ENCODE measurements at regions not wholly inside any gene's neighbourhood (a gene's known extent, or its start where the extent isn't known, plus 50 kb on each side); places are given as distances from the start of the nearest gene placed in this dataset.

- Histone ChIP-seq H3K4me3 (ENCODE audit: low read depth, low read length) (no peak overlapping the region), H3K27me3 (no peaks in the 10 kb centered on the region), H3K9me3 (no peaks in the 10 kb centered on the region), H3K36me3 (no peaks in the 10 kb centered on the region), H3K4me1 (no peaks in the 10 kb centered on the region)
- TF ChIP-seq, protein P1, sequence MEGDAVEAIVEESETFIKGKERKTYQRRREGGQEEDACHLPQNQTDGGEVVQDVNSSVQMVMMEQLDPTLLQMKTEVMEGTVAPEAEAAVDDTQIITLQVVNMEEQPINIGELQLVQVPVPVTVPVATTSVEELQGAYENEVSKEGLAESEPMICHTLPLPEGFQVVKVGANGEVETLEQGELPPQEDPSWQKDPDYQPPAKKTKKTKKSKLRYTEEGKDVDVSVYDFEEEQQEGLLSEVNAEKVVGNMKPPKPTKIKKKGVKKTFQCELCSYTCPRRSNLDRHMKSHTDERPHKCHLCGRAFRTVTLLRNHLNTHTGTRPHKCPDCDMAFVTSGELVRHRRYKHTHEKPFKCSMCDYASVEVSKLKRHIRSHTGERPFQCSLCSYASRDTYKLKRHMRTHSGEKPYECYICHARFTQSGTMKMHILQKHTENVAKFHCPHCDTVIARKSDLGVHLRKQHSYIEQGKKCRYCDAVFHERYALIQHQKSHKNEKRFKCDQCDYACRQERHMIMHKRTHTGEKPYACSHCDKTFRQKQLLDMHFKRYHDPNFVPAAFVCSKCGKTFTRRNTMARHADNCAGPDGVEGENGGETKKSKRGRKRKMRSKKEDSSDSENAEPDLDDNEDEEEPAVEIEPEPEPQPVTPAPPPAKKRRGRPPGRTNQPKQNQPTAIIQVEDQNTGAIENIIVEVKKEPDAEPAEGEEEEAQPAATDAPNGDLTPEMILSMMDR (IDR thresholded peaks at IDR 0.05; ENCODE audit: low read depth, low read length), result no peak
- no peak for DNase-seq
Measured at GRCh38 chr7:41416208-41416595, 286.7 kb downstream of the INHBA start.

DNA sequence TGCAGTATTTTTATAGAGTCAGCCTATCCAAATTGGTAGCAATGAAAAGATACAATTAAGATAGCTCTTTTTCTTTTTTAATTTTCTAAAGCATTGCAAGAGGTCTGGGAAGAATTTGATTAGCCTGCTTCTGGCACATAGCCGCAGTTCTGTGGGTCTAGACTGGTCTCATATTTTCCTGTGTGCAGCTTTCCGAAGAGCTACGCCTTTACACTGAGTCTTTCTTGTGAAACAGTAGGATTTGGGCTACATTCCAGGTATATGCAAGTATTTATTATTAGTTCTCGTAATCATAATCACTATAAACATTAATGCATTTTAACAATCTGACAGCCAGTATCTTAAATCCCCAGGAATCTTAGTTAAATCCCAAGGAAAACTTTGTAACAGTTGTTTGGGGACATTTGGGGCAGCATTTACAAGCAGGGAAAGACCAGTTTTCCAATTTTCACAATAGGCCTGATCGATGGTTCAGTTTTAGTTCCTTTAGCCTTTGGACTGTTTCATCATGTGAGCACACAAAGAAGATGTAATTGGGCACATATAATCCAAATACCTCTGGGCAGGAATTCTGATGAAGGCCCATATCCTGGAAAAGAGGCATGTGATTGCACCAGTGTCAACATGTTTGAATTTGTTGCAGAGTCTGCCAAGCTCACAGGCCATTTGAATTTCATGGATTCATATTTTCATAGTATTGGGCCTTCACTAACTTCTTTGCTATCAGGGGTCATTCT lies 287.3 kb downstream of the INHBA start:
- TF ChIP-seq, protein P1 (IDR thresholded peaks at IDR 0.05; ENCODE audit: low read depth, low read length), result no peak
- H3K4me3 ChIP-seq (ENCODE audit: low read depth, low read length), result no peak overlapping the region
- H3K4me1 ChIP-seq, result no peaks in the 10 kb centered on the region
- DNase-seq, result no peak
- no peaks in the 10 kb centered on the region for H3K27me3 ChIP-seq
- no peaks in the 10 kb centered on the region for H3K9me3 ChIP-seq
- no peaks in the 10 kb centered on the region for H3K36me3 ChIP-seq

- DNase-seq, result no peak
- no peaks in the 10 kb centered on the region for H3K27me3 ChIP-seq
- TF ChIP-seq, protein P1 (IDR thresholded peaks at IDR 0.05; ENCODE audit: low read depth, low read length), result no peak
- no peaks in the 10 kb centered on the region for H3K36me3 ChIP-seq
- H3K4me3 ChIP-seq (ENCODE audit: low read depth, low read length), result no peak overlapping the region
- no peaks in the 10 kb centered on the region for H3K4me1 ChIP-seq
- no peaks in the 10 kb centered on the region for H3K9me3 ChIP-seq
Measured at GRCh38 chr7:41415051-41415450, 287.8 kb downstream of the INHBA start.

- Histone ChIP-seq H3K9me3 (no peaks in the 10 kb centered on the region), H3K27me3 (no peaks in the 10 kb centered on the region), H3K4me1 (no peaks in the 10 kb centered on the region), H3K4me3 (ENCODE audit: low read depth, low read length) (no peak overlapping the region), H3K36me3 (no peaks in the 10 kb centered on the region)
- TF ChIP-seq, protein P1 (IDR thresholded peaks at IDR 0.05; ENCODE audit: low read depth, low read length), result no peak
- DNase-seq, result no peak
Measured at GRCh38 chr7:41404375-41405074, 298.4 kb downstream of the INHBA start.

DNA sequence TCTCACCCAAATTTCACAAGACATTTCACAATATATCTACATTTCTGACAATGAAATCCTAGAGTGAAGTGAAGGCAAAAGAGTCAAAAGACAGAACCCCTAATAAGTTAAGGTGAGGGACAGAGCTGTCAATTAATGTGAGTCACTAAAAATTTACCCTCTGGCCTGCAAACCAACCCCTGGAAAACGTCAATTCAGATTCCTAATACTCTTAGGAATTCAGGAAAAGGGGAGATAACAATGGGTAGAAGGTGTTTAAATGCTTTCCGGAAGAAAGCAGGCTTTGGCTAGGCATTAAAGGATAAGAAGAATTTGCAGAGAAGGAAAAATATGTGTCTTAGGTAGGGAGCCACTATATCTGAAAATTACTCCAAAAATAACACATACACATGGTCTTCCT lies 299.6 kb downstream of the INHBA start:
- DNase-seq, result no peak
- TF ChIP-seq, protein P1 (IDR thresholded peaks at IDR 0.05; ENCODE audit: low read depth, low read length), result no peak
- Histone ChIP-seq H3K9me3 (no peaks in the 10 kb centered on the region), H3K4me3 (ENCODE audit: low read depth, low read length) (no peak overlapping the region), H3K36me3 (no peaks in the 10 kb centered on the region), H3K27me3 (no peaks in the 10 kb centered on the region), H3K4me1 (no peaks in the 10 kb centered on the region)

- H3K4me3 ChIP-seq (ENCODE audit: low read depth, low read length), result no peak overlapping the region
- no peaks in the 10 kb centered on the region for H3K4me1 ChIP-seq
- no peaks in the 10 kb centered on the region for H3K27me3 ChIP-seq
- no peaks in the 10 kb centered on the region for H3K9me3 ChIP-seq
- no peak for DNase-seq
- TF ChIP-seq, protein P1 (IDR thresholded peaks at IDR 0.05; ENCODE audit: low read depth, low read length), result no peak
- no peaks in the 10 kb centered on the region for H3K36me3 ChIP-seq
Measured at GRCh38 chr7:41401833-41402232, 301.1 kb downstream of the INHBA start.
